PC-3 (cell line): ENCODE measurements at regions not wholly inside any gene's neighbourhood (a gene's known extent, or its start where the extent isn't known, plus 50 kb on each side); places are given as distances from the start of the nearest gene placed in this dataset.

Source experiments
- ATAC-seq: fragments of 200-7000 bp; cut with Tn5 transposase; 2 replicates; pipeline ENCODE4 v1.9.1; 2020; ENCODE audit warnings: mild to moderate bottlenecking, moderate library complexity
- BruUV-seq: library from RNA; stranded (reverse); fragments of 400-500 nt; replicated peaks from 2 replicates; lab custom pipeline; 2021; lab: Mats Ljungman, UMichigan
- CTCF ChIA-PET: fragments of 300-600 bp; sonication (Branson Sonifier 250); formaldehyde crosslinking; loops from one replicate; lab custom pipeline; 2022; ENCODE audit warnings: antibody characterized with exemption; lab: Charles Lee
- POLR2A ChIA-PET: fragments of 300-600 bp; sonication (Branson Sonifier 250); formaldehyde crosslinking; loops from one replicate; lab custom pipeline; 2022; ENCODE audit warnings: antibody characterized with exemption; ENCODE audit not compliant: unreplicated experiment; lab: Charles Lee
- DNase-seq: peaks from one replicate; pipeline ENCODE4 v3.0.0-alpha.2; 2015
- H2AFZ ChIP-seq: fragments of 300-600 bp; sonication (generic); 2 replicates; pipeline ENCODE4 v1.6.0; 2016; ENCODE audit warnings: antibody characterized with exemption, low read length
- H3F3A ChIP-seq: fragments of 300-600 bp; sonication (generic); one replicate; pipeline ENCODE4 v1.6.0; 2017; ENCODE audit warnings: antibody characterized with exemption, low read length, control low read depth, mild to moderate bottlenecking; ENCODE audit not compliant: unreplicated experiment
- H3K27ac ChIP-seq: fragments of 300-600 bp; sonication (generic); 2 replicates; pipeline ENCODE4 v1.5.1; 2016; ENCODE audit warnings: mild to moderate bottlenecking, low read length
- H3K27me3 ChIP-seq: fragments of 300-600 bp; sonication (generic); 2 replicates; pipeline ENCODE4 v1.6.1; 2016; ENCODE audit warnings: low read length, mixed read lengths
- H3K36me3 ChIP-seq: fragments of 300-600 bp; sonication (generic); 2 replicates; pipeline ENCODE4 v1.6.1; 2016; ENCODE audit warnings: low read depth, mixed run types, low read length, mixed read lengths
- H3K4me1 ChIP-seq: fragments of 300-600 bp; sonication (generic); 2 replicates; pipeline ENCODE4 v1.5.1; 2016; ENCODE audit warnings: low read length; ENCODE audit not compliant: insufficient read depth
- H3K4me2 ChIP-seq: fragments of 300-600 bp; sonication (generic); 2 replicates; pipeline ENCODE4 v1.6.0; 2016; ENCODE audit warnings: low read length
- H3K4me3 ChIP-seq: fragments of 300-600 bp; sonication (generic); 2 replicates; pipeline ENCODE4 v1.5.1; 2016; ENCODE audit warnings: mild to moderate bottlenecking, low read length, mixed read lengths
- H3K79me2 ChIP-seq: fragments of 300-600 bp; sonication (generic); 2 replicates; pipeline ENCODE4 v1.6.1; 2017; ENCODE audit warnings: low read length, mixed read lengths
- H3K9ac ChIP-seq: fragments of 300-600 bp; sonication (generic); 2 replicates; pipeline ENCODE4 v1.6.0; 2016; ENCODE audit warnings: mild to moderate bottlenecking, low read length
- H3K9me2 ChIP-seq: fragments of 300-600 bp; sonication (generic); replicated peaks from 2 replicates; pipeline ENCODE4 v1.6.1; 2016; ENCODE audit warnings: mixed run types, low read length, mixed read lengths
- H3K9me3 ChIP-seq: fragments of 300-600 bp; sonication (generic); 2 replicates; pipeline ENCODE4 v1.6.1; 2016; ENCODE audit warnings: low read length, mixed read lengths
- H4K20me1 ChIP-seq: fragments of 300-600 bp; sonication (generic); 2 replicates; pipeline ENCODE4 v1.6.1; 2016; ENCODE audit warnings: low read length, mixed read lengths
- EZH2 ChIP-seq: fragments of 300-600 bp; sonication (generic); IDR thresholded peaks from one replicate; pipeline ENCODE4 v1.6.1; 2017; ENCODE audit warnings: antibody characterized with exemption, mild to moderate bottlenecking, low read length; ENCODE audit not compliant: unreplicated experiment
- EZH2phosphoT487 ChIP-seq: fragments of 300-600 bp; sonication (generic); IDR thresholded peaks from 2 replicates; pipeline ENCODE4 v1.6.1; 2018; ENCODE audit warnings: mild to moderate bottlenecking, antibody characterized with exemption, low read length, borderline replicate concordance
- intact Hi-C: fragments of 100-400 bp; cut with micrococcal nuclease; formaldehyde crosslinking; loops from 2 replicates; pipeline ENCODE4 v1.9.0; 2023
- TF ChIP-seq, protein P1 (sequence below): fragments of 300-600 bp; sonication (generic); conservative IDR thresholded peaks from 2 replicates; pipeline ENCODE4 v1.5.1; 2017; ENCODE audit warnings: antibody characterized with exemption, low read depth, mild to moderate bottlenecking, low read length

GRCh38 chr1:58964428-58964827 is 180.6 kb upstream of the JUN start:
- Histone ChIP-seq H3K27ac (no peak overlapping the region), H3K4me3 (no peak overlapping the region), H3K79me2 (no peaks in the 10 kb centered on the region), H3K4me2 (no peak overlapping the region), H3K4me1 (no peaks in the 10 kb centered on the region), H3K9me3 (no peaks in the 10 kb centered on the region), H3K9ac (no peak overlapping the region), H2AFZ (no peak overlapping the region), H4K20me1 (no peaks in the 10 kb centered on the region), H3F3A (no peaks in the 10 kb centered on the region), H3K27me3 (no peaks in the 10 kb centered on the region), H3K9me2 (no peaks in the 10 kb centered on the region), H3K36me3 (no peaks in the 10 kb centered on the region)
- ChIA-PET POLR2A (no interaction called here), CTCF (no interaction called here)
- no TSS peak for BruUV-seq
- ATAC-seq (no peak), DNase-seq (no peak)
- TF ChIP-seq, protein P1, sequence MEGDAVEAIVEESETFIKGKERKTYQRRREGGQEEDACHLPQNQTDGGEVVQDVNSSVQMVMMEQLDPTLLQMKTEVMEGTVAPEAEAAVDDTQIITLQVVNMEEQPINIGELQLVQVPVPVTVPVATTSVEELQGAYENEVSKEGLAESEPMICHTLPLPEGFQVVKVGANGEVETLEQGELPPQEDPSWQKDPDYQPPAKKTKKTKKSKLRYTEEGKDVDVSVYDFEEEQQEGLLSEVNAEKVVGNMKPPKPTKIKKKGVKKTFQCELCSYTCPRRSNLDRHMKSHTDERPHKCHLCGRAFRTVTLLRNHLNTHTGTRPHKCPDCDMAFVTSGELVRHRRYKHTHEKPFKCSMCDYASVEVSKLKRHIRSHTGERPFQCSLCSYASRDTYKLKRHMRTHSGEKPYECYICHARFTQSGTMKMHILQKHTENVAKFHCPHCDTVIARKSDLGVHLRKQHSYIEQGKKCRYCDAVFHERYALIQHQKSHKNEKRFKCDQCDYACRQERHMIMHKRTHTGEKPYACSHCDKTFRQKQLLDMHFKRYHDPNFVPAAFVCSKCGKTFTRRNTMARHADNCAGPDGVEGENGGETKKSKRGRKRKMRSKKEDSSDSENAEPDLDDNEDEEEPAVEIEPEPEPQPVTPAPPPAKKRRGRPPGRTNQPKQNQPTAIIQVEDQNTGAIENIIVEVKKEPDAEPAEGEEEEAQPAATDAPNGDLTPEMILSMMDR = no peak
- TF ChIP-seq EZH2 = no peak
- no peak for TF ChIP-seq EZH2phosphoT487
- intact Hi-C loops = no loop called here

- Histone ChIP-seq H3K9me3 (no peaks in the 10 kb centered on the region), H3K9me2 (no peaks in the 10 kb centered on the region), H3K4me3 (no peak overlapping the region), H4K20me1 (no peaks in the 10 kb centered on the region), H3K27me3 (no peaks in the 10 kb centered on the region), H3K4me1 (no peaks in the 10 kb centered on the region), H2AFZ (no peak overlapping the region), H3K36me3 (no peaks in the 10 kb centered on the region), H3K27ac (no peak overlapping the region), H3K79me2 (no peaks in the 10 kb centered on the region), H3F3A (no peaks in the 10 kb centered on the region), H3K9ac (no peak overlapping the region), H3K4me2 (no peak overlapping the region)
- TF ChIP-seq, protein P1 = no peak
- TF ChIP-seq EZH2 (no peak), EZH2phosphoT487 (no peak)
- CTCF ChIA-PET = no interaction called here
- ATAC-seq = no peak
- no TSS peak for BruUV-seq
- intact Hi-C loops = no loop called here
- POLR2A ChIA-PET = no interaction called here
- no peak for DNase-seq
These were observed 181.0 kb upstream of the JUN start for GRCh38 chr1:58964880-58965279.

DNA sequence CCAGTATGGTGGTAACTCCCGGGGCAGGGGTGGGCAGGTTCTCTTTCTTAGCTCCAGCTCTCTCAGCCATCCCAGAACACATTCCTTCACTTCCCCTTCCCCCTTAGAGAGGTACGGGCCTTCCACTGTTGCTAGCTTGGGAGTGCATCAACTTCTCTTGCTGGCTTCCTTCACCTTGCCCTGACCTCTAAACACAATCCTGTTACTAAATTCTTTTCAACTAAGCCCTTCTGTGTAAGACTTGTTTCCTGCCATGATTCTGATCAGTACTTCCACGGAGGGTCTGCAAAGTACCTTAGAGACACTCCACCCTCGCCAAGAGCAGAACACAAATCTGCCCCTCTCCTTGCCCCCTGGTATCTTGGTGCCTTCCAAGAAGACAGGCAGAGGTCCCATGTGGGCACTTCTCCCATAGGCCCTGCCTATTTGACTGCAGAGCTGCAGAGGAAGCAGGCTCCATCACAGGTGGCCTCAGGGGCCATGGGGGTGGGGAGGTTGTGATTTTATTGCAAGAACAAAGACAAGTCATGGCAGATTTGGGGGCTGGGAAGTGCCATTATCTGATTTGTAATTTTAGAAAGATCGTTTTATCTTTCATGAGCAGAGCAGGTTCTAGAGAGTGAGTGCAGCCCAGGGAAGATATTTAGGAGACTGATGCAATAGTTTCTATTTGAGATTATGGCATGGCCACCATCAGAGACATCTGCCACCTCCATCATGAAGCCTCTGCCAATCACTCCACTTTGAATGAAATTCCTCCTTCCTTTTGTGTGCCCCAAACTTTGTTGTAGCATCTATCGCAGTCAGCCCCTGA is 182.5 kb upstream of the JUN start:
- DNase-seq = no peak
- Histone ChIP-seq H3K9ac (no peak overlapping the region), H3K79me2 (no peaks in the 10 kb centered on the region), H3K9me2 (no peaks in the 10 kb centered on the region), H3K9me3 (no peaks in the 10 kb centered on the region), H3K27me3 (no peaks in the 10 kb centered on the region), H3K4me3 (no peak overlapping the region), H2AFZ (no peak overlapping the region), H3F3A (no peaks in the 10 kb centered on the region), H3K4me1 (no peaks in the 10 kb centered on the region), H3K27ac (no peak overlapping the region), H3K36me3 (no peaks in the 10 kb centered on the region), H4K20me1 (no peaks in the 10 kb centered on the region), H3K4me2 (no peak overlapping the region)
- CTCF ChIA-PET = no interaction called here
- ATAC-seq = no peak
- no TSS peak for BruUV-seq
- TF ChIP-seq EZH2phosphoT487 (no peak), EZH2 (no peak)
- TF ChIP-seq, protein P1 = no peak
- POLR2A ChIA-PET = no interaction called here
- intact Hi-C loops = no loop called here
